PC-3 (cell line): ENCODE measurements at regions not wholly inside any gene's neighbourhood (a gene's known extent, or its start where the extent isn't known, plus 50 kb on each side); places are given as distances from the start of the nearest gene placed in this dataset.

Experiments
- ATAC-seq: fragments of 200-7000 bp; cut with Tn5 transposase; 2 replicates; pipeline ENCODE4 v1.9.1; 2020; ENCODE audit warnings: mild to moderate bottlenecking, moderate library complexity
- BruUV-seq: library from RNA; stranded (reverse); fragments of 400-500 nt; replicated peaks from 2 replicates; lab custom pipeline; 2021; lab: Mats Ljungman, UMichigan
- CTCF ChIA-PET: fragments of 300-600 bp; sonication (Branson Sonifier 250); formaldehyde crosslinking; loops from one replicate; lab custom pipeline; 2022; ENCODE audit warnings: antibody characterized with exemption; lab: Charles Lee
- POLR2A ChIA-PET: fragments of 300-600 bp; sonication (Branson Sonifier 250); formaldehyde crosslinking; loops from one replicate; lab custom pipeline; 2022; ENCODE audit warnings: antibody characterized with exemption; ENCODE audit not compliant: unreplicated experiment; lab: Charles Lee
- DNase-seq: peaks from one replicate; pipeline ENCODE4 v3.0.0-alpha.2; 2015
- H2AFZ ChIP-seq: fragments of 300-600 bp; sonication (generic); 2 replicates; pipeline ENCODE4 v1.6.0; 2016; ENCODE audit warnings: antibody characterized with exemption, low read length
- H3F3A ChIP-seq: fragments of 300-600 bp; sonication (generic); one replicate; pipeline ENCODE4 v1.6.0; 2017; ENCODE audit warnings: antibody characterized with exemption, low read length, control low read depth, mild to moderate bottlenecking; ENCODE audit not compliant: unreplicated experiment
- H3K27ac ChIP-seq: fragments of 300-600 bp; sonication (generic); 2 replicates; pipeline ENCODE4 v1.5.1; 2016; ENCODE audit warnings: mild to moderate bottlenecking, low read length
- H3K27me3 ChIP-seq: fragments of 300-600 bp; sonication (generic); 2 replicates; pipeline ENCODE4 v1.6.1; 2016; ENCODE audit warnings: low read length, mixed read lengths
- H3K36me3 ChIP-seq: fragments of 300-600 bp; sonication (generic); 2 replicates; pipeline ENCODE4 v1.6.1; 2016; ENCODE audit warnings: low read depth, mixed run types, low read length, mixed read lengths
- H3K4me1 ChIP-seq: fragments of 300-600 bp; sonication (generic); 2 replicates; pipeline ENCODE4 v1.5.1; 2016; ENCODE audit warnings: low read length; ENCODE audit not compliant: insufficient read depth
- H3K4me2 ChIP-seq: fragments of 300-600 bp; sonication (generic); 2 replicates; pipeline ENCODE4 v1.6.0; 2016; ENCODE audit warnings: low read length
- H3K4me3 ChIP-seq: fragments of 300-600 bp; sonication (generic); 2 replicates; pipeline ENCODE4 v1.5.1; 2016; ENCODE audit warnings: mild to moderate bottlenecking, low read length, mixed read lengths
- H3K79me2 ChIP-seq: fragments of 300-600 bp; sonication (generic); 2 replicates; pipeline ENCODE4 v1.6.1; 2017; ENCODE audit warnings: low read length, mixed read lengths
- H3K9ac ChIP-seq: fragments of 300-600 bp; sonication (generic); 2 replicates; pipeline ENCODE4 v1.6.0; 2016; ENCODE audit warnings: mild to moderate bottlenecking, low read length
- H3K9me2 ChIP-seq: fragments of 300-600 bp; sonication (generic); replicated peaks from 2 replicates; pipeline ENCODE4 v1.6.1; 2016; ENCODE audit warnings: mixed run types, low read length, mixed read lengths
- H3K9me3 ChIP-seq: fragments of 300-600 bp; sonication (generic); 2 replicates; pipeline ENCODE4 v1.6.1; 2016; ENCODE audit warnings: low read length, mixed read lengths
- H4K20me1 ChIP-seq: fragments of 300-600 bp; sonication (generic); 2 replicates; pipeline ENCODE4 v1.6.1; 2016; ENCODE audit warnings: low read length, mixed read lengths
- CTCF ChIP-seq: fragments of 300-600 bp; sonication (generic); conservative IDR thresholded peaks from 2 replicates; pipeline ENCODE4 v1.5.1; 2017; ENCODE audit warnings: antibody characterized with exemption, low read depth, mild to moderate bottlenecking, low read length
- EZH2 ChIP-seq: fragments of 300-600 bp; sonication (generic); IDR thresholded peaks from one replicate; pipeline ENCODE4 v1.6.1; 2017; ENCODE audit warnings: antibody characterized with exemption, mild to moderate bottlenecking, low read length; ENCODE audit not compliant: unreplicated experiment
- EZH2phosphoT487 ChIP-seq: fragments of 300-600 bp; sonication (generic); IDR thresholded peaks from 2 replicates; pipeline ENCODE4 v1.6.1; 2018; ENCODE audit warnings: mild to moderate bottlenecking, antibody characterized with exemption, low read length, borderline replicate concordance
- intact Hi-C: fragments of 100-400 bp; cut with micrococcal nuclease; formaldehyde crosslinking; loops from 2 replicates; pipeline ENCODE4 v1.9.0; 2023

- Histone ChIP-seq H4K20me1 (no peaks in the 10 kb centered on the region), H2AFZ (no peak overlapping the region), H3K9ac (no peak overlapping the region), H3K9me3 (no peaks in the 10 kb centered on the region), H3F3A (no peaks in the 10 kb centered on the region), H3K4me3 (no peak overlapping the region), H3K27ac (no peak overlapping the region), H3K27me3 (no peaks in the 10 kb centered on the region), H3K4me2 (no peak overlapping the region), H3K4me1 (no peaks in the 10 kb centered on the region), H3K79me2 (no peaks in the 10 kb centered on the region), H3K9me2 (no peaks in the 10 kb centered on the region), H3K36me3 (no peaks in the 10 kb centered on the region)
- POLR2A ChIA-PET: no interaction called here
- DNase-seq (no peak), ATAC-seq (no peak)
- CTCF ChIA-PET: no interaction called here
- BruUV-seq: no TSS peak
- intact Hi-C loops: no loop called here
- TF ChIP-seq EZH2phosphoT487 (no peak), CTCF (peak; percentile 42; the same call in 1 of the 2 replicates)
These were observed 1129.3 kb upstream of the PCDH20 start for GRCh38 chr13:62544928-62545327.

GRCh38 chr13:62537593-62537992, 1121.9 kb upstream of the PCDH20 start:
- H3K27me3 ChIP-seq: no peaks in the 10 kb centered on the region
- intact Hi-C loops: no loop called here
- H4K20me1 ChIP-seq: no peaks in the 10 kb centered on the region
- no peaks in the 10 kb centered on the region for H3K36me3 ChIP-seq
- ATAC-seq: no peak
- no peak for DNase-seq
- ChIA-PET CTCF (no interaction called here), POLR2A (no interaction called here)
- no peak overlapping the region for H2AFZ ChIP-seq
- TF ChIP-seq EZH2 (no peak), EZH2phosphoT487 (no peak), CTCF (no peak)
- H3K79me2 ChIP-seq: no peaks in the 10 kb centered on the region
- no peak overlapping the region for H3K4me2 ChIP-seq
- no peaks in the 10 kb centered on the region for H3K9me3 ChIP-seq
- H3K4me1 ChIP-seq: no peaks in the 10 kb centered on the region
- no TSS peak for BruUV-seq
- no peaks in the 10 kb centered on the region for H3K9me2 ChIP-seq
- no peak overlapping the region for H3K9ac ChIP-seq
- H3K4me3 ChIP-seq: no peak overlapping the region
- H3K27ac ChIP-seq: no peak overlapping the region
- H3F3A ChIP-seq: no peaks in the 10 kb centered on the region

DNA sequence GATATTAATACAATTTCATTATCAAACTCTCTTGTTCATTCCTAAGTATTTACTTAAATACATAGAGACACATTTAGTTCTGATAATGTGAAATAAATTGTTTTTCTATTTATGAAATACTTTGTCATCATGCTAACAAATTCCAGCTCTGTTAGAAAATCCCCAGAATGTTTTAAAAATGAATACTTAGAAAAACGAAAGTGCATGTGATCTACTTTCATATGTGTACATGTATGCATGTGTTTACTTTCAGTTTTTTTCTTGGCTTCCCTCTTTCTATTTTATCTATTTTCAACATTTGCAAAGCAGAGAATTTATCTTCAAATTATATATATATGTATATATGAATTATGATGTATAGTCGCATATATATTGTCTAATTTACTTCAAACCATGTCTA, 1110.0 kb upstream of the PCDH20 start:
- no peak for DNase-seq
- CTCF ChIA-PET: no interaction called here
- Histone ChIP-seq H2AFZ (no peak overlapping the region), H3K27ac (no peak overlapping the region), H3K27me3 (no peaks in the 10 kb centered on the region), H3K4me1 (no peaks in the 10 kb centered on the region), H3K79me2 (no peaks in the 10 kb centered on the region), H4K20me1 (no peaks in the 10 kb centered on the region), H3K9me3 (no peaks in the 10 kb centered on the region), H3K9ac (no peak overlapping the region), H3K36me3 (no peaks in the 10 kb centered on the region), H3K9me2 (no peaks in the 10 kb centered on the region), H3K4me2 (no peak overlapping the region), H3K4me3 (no peak overlapping the region), H3F3A (no peaks in the 10 kb centered on the region)
- no TSS peak for BruUV-seq
- TF ChIP-seq EZH2 (no peak), CTCF (no peak), EZH2phosphoT487 (no peak)
- POLR2A ChIA-PET: no interaction called here
- intact Hi-C loops: loop anchor here (10.0 kb wide), 1 partner anchor 1109 kb away; no protein-coding TSS in a partner anchor
- no peak for ATAC-seq
